ENCODE measurements at regions not wholly inside any gene's neighbourhood (a gene's known extent, or its start where the extent isn't known, plus 50 kb on each side); places are given as distances from the start of the nearest gene placed in this dataset.
"Not testable (repeated sequence)": the region's sequence is repeated elsewhere in the genome, so short reads cannot be mapped to it uniquely, and the experiment has no call there.

GRCh38 chr6:9360881-9361280 lies 925.5 kb upstream of the SLC35B3 start:
- intact Hi-C loops (cut with DNase I): no loop called here
- DNase-seq: no peak
- ATAC-seq: no peak

- intact Hi-C loops (cut with DNase I): no loop called here
- no peak for DNase-seq
- no peak for ATAC-seq
These were observed 912.3 kb upstream of the SLC35B3 start for GRCh38 chr6:9347608-9348007.

- intact Hi-C loops (cut with DNase I): no loop called here
- DNase-seq: no peak
- no peak for ATAC-seq
These were observed 911.6 kb upstream of the SLC35B3 start for GRCh38 chr6:9346923-9347322.

- ATAC-seq (no peak), DNase-seq (no peak)
- intact Hi-C loops (cut with DNase I): no loop called here
These were observed 900.1 kb upstream of the SLC35B3 start for GRCh38 chr6:9335431-9335830.

GRCh38 chr6:9334979-9335378 lies 899.6 kb upstream of the SLC35B3 start:
- no peak for ATAC-seq
- no peak for DNase-seq
- intact Hi-C loops (cut with DNase I): no loop called here

GRCh38 chr6:9332241-9332780 lies 897.0 kb upstream of the SLC35B3 start:
- intact Hi-C loops (cut with DNase I): no loop called here
- no peak for DNase-seq
- ATAC-seq: no peak

- intact Hi-C loops (cut with DNase I): no loop called here
- ATAC-seq (no peak), DNase-seq (no peak)
These were observed 881.5 kb upstream of the SLC35B3 start for GRCh38 chr6:9316831-9317230.

GRCh38 chr6:9315966-9316650 lies 880.8 kb upstream of the SLC35B3 start:
- intact Hi-C loops (cut with DNase I): no loop called here
- DNase-seq (no peak), ATAC-seq (no peak)

- intact Hi-C loops (cut with DNase I): no loop called here
- DNase-seq: no peak
- ATAC-seq: peak in 1 of 2 donors; percentile 46
These were observed 872.9 kb upstream of the SLC35B3 start for GRCh38 chr6:9308284-9308683.

- DNase-seq (no peak), ATAC-seq (no peak)
- intact Hi-C loops (cut with DNase I): no loop called here
These were observed 872.4 kb upstream of the SLC35B3 start for GRCh38 chr6:9307786-9308185.

GRCh38 chr6:9307187-9307586 lies 871.8 kb upstream of the SLC35B3 start:
- no peak for DNase-seq
- intact Hi-C loops (cut with DNase I): no loop called here
- ATAC-seq: no peak

- DNase-seq (no peak), ATAC-seq (no peak)
- intact Hi-C loops (cut with DNase I): no loop called here
These were observed 860.3 kb upstream of the SLC35B3 start for GRCh38 chr6:9295644-9296043.

GRCh38 chr6:9292975-9293374 lies 857.6 kb upstream of the SLC35B3 start:
- no peak for DNase-seq
- ATAC-seq: no peak
- intact Hi-C loops (cut with DNase I): no loop called here

- DNase-seq; intact Hi-C loops (cut with DNase I); ATAC-seq: not testable (repeated sequence)
These were observed 855.0 kb upstream of the SLC35B3 start for GRCh38 chr6:9290342-9290741.

- ATAC-seq: no peak
These were observed 837.3 kb upstream of the SLC35B3 start for GRCh38 chr6:9272671-9273070.

GRCh38 chr6:9266741-9267140 lies 831.4 kb upstream of the SLC35B3 start:
- intact Hi-C loops (cut with DNase I): no loop called here
- ATAC-seq: no peak
- no peak for DNase-seq

More at GRCh38 chr6:9272671-9273070, 837.3 kb upstream of the SLC35B3 start:
- DNase-seq: no peak
- intact Hi-C loops (cut with DNase I): no loop called here

GRCh38 chr6:9257215-9257614 lies 821.9 kb upstream of the SLC35B3 start:
- DNase-seq (no peak), ATAC-seq (no peak)
- intact Hi-C loops (cut with DNase I): loop anchor here in 1 of 2 donors (10.0 kb wide), 1 partner anchor 1178 kb away; no protein-coding TSS in a partner anchor

GRCh38 chr6:9254251-9254650 lies 818.9 kb upstream of the SLC35B3 start:
- intact Hi-C loops (cut with DNase I): loop anchor here in 1 of 2 donors (10.0 kb wide), 1 partner anchor 1181 kb away; no protein-coding TSS in a partner anchor
- ATAC-seq (no peak), DNase-seq (no peak)

GRCh38 chr6:9252799-9253198 lies 817.5 kb upstream of the SLC35B3 start:
- ATAC-seq (no peak), DNase-seq (no peak)
- intact Hi-C loops (cut with DNase I): loop anchor here in 1 of 2 donors (10.0 kb wide), 1 partner anchor 1182 kb away; no protein-coding TSS in a partner anchor

GRCh38 chr6:9250852-9251251 lies 815.5 kb upstream of the SLC35B3 start:
- peak in 1 of 2 donors; percentile 27 for ATAC-seq
- peak; percentile 21 for DNase-seq
- intact Hi-C loops (cut with DNase I): loop anchor here in 1 of 2 donors (2.0 to 10.0 kb wide), 2 partner anchors 162 to 1184 kb away; no protein-coding TSS in a partner anchor

- DNase-seq (no peak), ATAC-seq (no peak)
- intact Hi-C loops (cut with DNase I): no loop called here
These were observed 812.8 kb upstream of the SLC35B3 start for GRCh38 chr6:9248133-9248532.

Measured in left cardiac atrium (tissue), 4 donors.